IMR-90 (cell line): ENCODE measurements at regions not wholly inside any gene's neighbourhood (a gene's known extent, or its start where the extent isn't known, plus 50 kb on each side); places are given as distances from the start of the nearest gene placed in this dataset.
A peak's percentile ranks its signal among the peaks of the same experiment; 100 is the strongest.

ENCODE experiments used
- ATAC-seq: fragments of 200-7000 bp; cut with Tn5 transposase; 2 replicates; pipeline ENCODE4 v1.9.1; 2020; ENCODE audit warnings: low read depth, mild to moderate bottlenecking, moderate library complexity
- BruUV-seq: library from RNA; stranded (reverse); fragments of 400-500 nt; replicated peaks from 2 replicates; lab custom pipeline; 2021; lab: Mats Ljungman, UMichigan
- CTCF ChIA-PET: fragments of 300-600 bp; formaldehyde crosslinking; extraction: SDS; loops from one replicate; lab custom pipeline; 2021; ENCODE audit warnings: antibody characterized with exemption; lab: Yijun Ruan, JAX
- POLR2A ChIA-PET: fragments of 300-600 bp; sonication (Branson Sonifier 250); formaldehyde crosslinking; loops from one replicate; lab custom pipeline; 2022; ENCODE audit warnings: antibody characterized with exemption; ENCODE audit not compliant: unreplicated experiment; lab: Charles Lee
- DNase-seq: peaks from one replicate; pipeline ENCODE4 v3.0.0; 2013
- H2AFZ ChIP-seq: replicated peaks from 2 replicates; pipeline ENCODE3; 2013; ENCODE audit warnings: low read length, mild to moderate bottlenecking; ENCODE audit not compliant: poor library complexity
- H2AK5ac ChIP-seq: 2 replicates; pipeline ENCODE4 v1.6.1; 2013; ENCODE audit warnings: low read depth, low read length, inconsistent platforms
- H2AK9ac ChIP-seq: replicated peaks from 2 replicates; pipeline ENCODE3; 2013; ENCODE audit warnings: mild to moderate bottlenecking, low read depth, low read length, moderate library complexity; ENCODE audit not compliant: poor library complexity
- H2BK120ac ChIP-seq: 2 replicates; pipeline ENCODE4 v1.6.1; 2013; ENCODE audit warnings: low read depth, low read length, inconsistent platforms
- H2BK15ac ChIP-seq: 3 replicates; pipeline ENCODE4 v1.6.1; 2013; ENCODE audit warnings: low read depth, low read length, inconsistent platforms
- H2BK20ac ChIP-seq: 2 replicates; pipeline ENCODE4 v1.6.1; 2013; ENCODE audit warnings: low read depth, mild to moderate bottlenecking, inconsistent platforms, low read length, moderate library complexity
- H2BK5ac ChIP-seq: 2 replicates; pipeline ENCODE4 v1.6.1; 2013; ENCODE audit warnings: mild to moderate bottlenecking, low read depth, low read length, inconsistent platforms; ENCODE audit not compliant: poor library complexity, severe bottlenecking
- H3K14ac ChIP-seq: replicated peaks from 2 replicates; pipeline ENCODE4 v1.6.1; 2013; ENCODE audit warnings: low read depth, low read length, inconsistent platforms
- H3K18ac ChIP-seq: 2 replicates; pipeline ENCODE4 v1.6.1; 2013; ENCODE audit warnings: low read depth, low read length, control low read depth
- H3K23ac ChIP-seq: 2 replicates; pipeline ENCODE4 v1.6.1; 2013; ENCODE audit warnings: low read depth, low read length, inconsistent platforms
- H3K27ac ChIP-seq: 2 replicates; pipeline ENCODE4 v1.5.1; 2013; ENCODE audit warnings: mild to moderate bottlenecking, control low read depth, low read length; ENCODE audit not compliant: insufficient read depth
- H3K27me3 ChIP-seq: 2 replicates; pipeline ENCODE4 v1.6.1; 2013; ENCODE audit warnings: low read length; ENCODE audit not compliant: control insufficient read depth, insufficient read depth
- H3K36me3 ChIP-seq: 2 replicates; pipeline ENCODE4 v1.6.1; 2013; ENCODE audit warnings: low read length, mixed read lengths; ENCODE audit not compliant: control insufficient read depth, insufficient read depth
- H3K4ac ChIP-seq: 2 replicates; pipeline ENCODE4 v1.6.1; 2013; ENCODE audit warnings: low read depth, low read length, inconsistent platforms
- H3K4me1 ChIP-seq: 2 replicates; pipeline ENCODE4 v1.6.1; 2013; ENCODE audit warnings: low read length, mixed read lengths; ENCODE audit not compliant: control insufficient read depth, insufficient read depth
- H3K4me2 ChIP-seq: 2 replicates; pipeline ENCODE4 v1.6.1; 2013; ENCODE audit warnings: low read depth, mild to moderate bottlenecking, control low read depth, low read length, moderate library complexity
- H3K4me3 ChIP-seq: 2 replicates; pipeline ENCODE4 v1.5.1; 2013; ENCODE audit warnings: low read depth, mild to moderate bottlenecking, control low read depth, low read length, moderate library complexity; ENCODE audit not compliant: insufficient read depth
- H3K56ac ChIP-seq: 2 replicates; pipeline ENCODE4 v1.6.1; 2013; ENCODE audit warnings: low read length, inconsistent platforms; ENCODE audit not compliant: insufficient read depth; ENCODE audit errors: extremely low read depth
- H3K79me1 ChIP-seq, 2 experiments: 2 replicates each; pipeline ENCODE4 v1.6.1; 2013; ENCODE audit warnings: low read length in 2 of 2, inconsistent platforms in 1 of 2, low read depth in 1 of 2
- H3K9ac ChIP-seq: 2 replicates; pipeline ENCODE4 v1.6.1; 2013; ENCODE audit warnings: low read depth, low read length, control low read depth
- H3K9me1 ChIP-seq: 2 replicates; pipeline ENCODE4 v1.6.1; 2013; ENCODE audit warnings: low read length, inconsistent platforms; ENCODE audit not compliant: insufficient read depth
- H3K9me3 ChIP-seq: 2 replicates; pipeline ENCODE4 v1.6.1; 2013; ENCODE audit warnings: low read length; ENCODE audit not compliant: control insufficient read depth, insufficient read depth
- H4K20me1 ChIP-seq: 2 replicates; pipeline ENCODE4 v1.6.1; 2013; ENCODE audit warnings: low read length, inconsistent platforms; ENCODE audit not compliant: insufficient read depth
- H4K5ac ChIP-seq: 2 replicates; pipeline ENCODE4 v1.6.1; 2013; ENCODE audit warnings: mild to moderate bottlenecking, low read depth, low read length, control low read depth
- H4K8ac ChIP-seq, 2 experiments: 2 replicates each; pipeline ENCODE4 v1.6.1; 2013; ENCODE audit warnings: low read depth in 2 of 2, low read length in 2 of 2, control low read depth in 1 of 2, inconsistent platforms in 1 of 2
- H4K91ac ChIP-seq: 2 replicates; pipeline ENCODE4 v1.6.1; 2013; ENCODE audit warnings: low read depth, low read length, inconsistent platforms; ENCODE audit not compliant: insufficient read depth
- ELK1 ChIP-seq: fragments of 150-350 bp; IDR thresholded peaks from 2 replicates; pipeline ENCODE4 v1.6.1; 2016; ENCODE audit warnings: low read depth, mild to moderate bottlenecking, low read length, moderate library complexity, borderline replicate concordance
- MAFK ChIP-seq: IDR thresholded peaks from 2 replicates; pipeline ENCODE4 v1.6.1; 2012; ENCODE audit warnings: low read depth, low read length, improper control_type of control experiment
- NFE2L2 ChIP-seq: fragments of 150-350 bp; IDR thresholded peaks from 2 replicates; pipeline ENCODE4 v1.6.1; 2016; ENCODE audit warnings: low read depth, mild to moderate bottlenecking, low read length
- WGBS, 2 experiments: methylation state at CpG; one replicate each; pipeline versions ENCODE4 v1.1.5 to v1.1.7; 2013; ENCODE audit warnings: missing lambda C conversion rate in 2 of 2; ENCODE audit not compliant: insufficient read length in 1 of 2; ENCODE audit errors: extremely low coverage in 2 of 2; 5-methylcytosine and 5-hydroxymethylcytosine counted together
- dilution Hi-C: fragments of 300-500 bp; cut with HindIII; formaldehyde crosslinking; loops from one replicate; pipeline ENCODE4 v1.14.3; 2018; ENCODE audit warnings: low sequenced_read_pairs; ENCODE audit not compliant: unreplicated experiment
- in situ Hi-C: fragments of 300-500 bp; cut with MboI; formaldehyde crosslinking; loops from 3 replicates; pipeline ENCODE4 v1.14.3; 2019; ENCODE audit warnings: low sequenced_read_pairs, inconsistent platforms, mixed read lengths
- intact Hi-C: fragments of 100-400 bp; cut with micrococcal nuclease; formaldehyde crosslinking; loops from 2 replicates; pipeline ENCODE4 v1.10.0; 2022

GRCh38 chr20:39986173-39986904 is 702.7 kb downstream of the MAFB start:
- intact Hi-C loops, result no loop called here
- Histone ChIP-seq H2AK9ac (no peak overlapping the region), H3K9me3 (no peaks in the 10 kb centered on the region), H3K56ac (no peak overlapping the region), H3K36me3 (no peaks in the 10 kb centered on the region), H3K79me1 (no peaks in the 10 kb centered on the region), H3K27me3 (no peaks in the 10 kb centered on the region), H3K4me2 (no peak overlapping the region), H3K14ac (no peak overlapping the region), H4K8ac (no peak overlapping the region), H3K4ac (no peak overlapping the region), H4K5ac (no peak overlapping the region), H3K18ac (no peak overlapping the region), H2BK15ac (no peak overlapping the region), H3K23ac (no peak overlapping the region), H3K4me3 (no peak overlapping the region), H3K4me1 (no peaks in the 10 kb centered on the region), H4K20me1 (no peaks in the 10 kb centered on the region), H2AFZ (no peak overlapping the region), H3K9me1 (no peaks in the 10 kb centered on the region), H2AK5ac (no peak overlapping the region), H3K27ac (no peak overlapping the region), H2BK20ac (no peak overlapping the region), H2BK5ac (no peak overlapping the region), H2BK120ac (no peak overlapping the region), H3K9ac (no peak overlapping the region), H4K91ac (no peak overlapping the region)
- DNase-seq, result peak; percentile 28
- in situ Hi-C loops, result no loop called here
- peak; percentile 64 for ATAC-seq
- ChIA-PET POLR2A (interaction anchor here (0.6 kb wide), 1 partner anchor 309 kb away, joined by 3 read pairs; no protein-coding TSS in a partner anchor), CTCF (no interaction called here)
- no TSS peak for BruUV-seq
- dilution Hi-C loops, result no loop called here
- TF ChIP-seq ELK1 (no peak), NFE2L2 (peak; percentile 30; the same call in 1 of the 2 replicates), MAFK (peak; percentile 68)
- WGBS, 2 experiments, result no CpG with 5 or more reads among the region's 6 CpGs
